ENCODE measurements at regions not wholly inside any gene's neighbourhood (a gene's known extent, or its start where the extent isn't known, plus 50 kb on each side); places are given as distances from the start of the nearest gene placed in this dataset.
"Not testable (repeated sequence)": the region's sequence is repeated elsewhere in the genome, so short reads cannot be mapped to it uniquely, and the experiment has no call there.

DNA sequence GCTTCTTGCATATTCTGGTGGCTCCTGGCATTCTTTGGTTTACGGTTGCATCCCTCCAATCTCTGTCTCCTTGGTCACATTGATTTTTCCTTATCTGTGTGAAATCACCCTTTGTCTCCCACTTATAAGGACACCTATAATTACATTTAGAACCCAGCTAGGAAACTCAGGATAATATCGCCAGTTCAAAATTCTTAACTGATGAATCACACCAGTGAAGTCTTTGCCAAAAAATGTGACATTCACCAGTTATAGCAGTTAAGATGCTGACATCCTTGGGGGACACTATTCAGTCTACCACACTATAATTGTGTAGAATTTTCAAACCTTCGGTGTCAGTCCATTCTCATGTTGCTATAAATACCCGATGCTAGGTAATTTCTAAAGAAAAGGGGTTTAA, 320.2 kb downstream of the TMX3 start:
- no peak for DNase-seq
- TF ChIP-seq, protein P1, sequence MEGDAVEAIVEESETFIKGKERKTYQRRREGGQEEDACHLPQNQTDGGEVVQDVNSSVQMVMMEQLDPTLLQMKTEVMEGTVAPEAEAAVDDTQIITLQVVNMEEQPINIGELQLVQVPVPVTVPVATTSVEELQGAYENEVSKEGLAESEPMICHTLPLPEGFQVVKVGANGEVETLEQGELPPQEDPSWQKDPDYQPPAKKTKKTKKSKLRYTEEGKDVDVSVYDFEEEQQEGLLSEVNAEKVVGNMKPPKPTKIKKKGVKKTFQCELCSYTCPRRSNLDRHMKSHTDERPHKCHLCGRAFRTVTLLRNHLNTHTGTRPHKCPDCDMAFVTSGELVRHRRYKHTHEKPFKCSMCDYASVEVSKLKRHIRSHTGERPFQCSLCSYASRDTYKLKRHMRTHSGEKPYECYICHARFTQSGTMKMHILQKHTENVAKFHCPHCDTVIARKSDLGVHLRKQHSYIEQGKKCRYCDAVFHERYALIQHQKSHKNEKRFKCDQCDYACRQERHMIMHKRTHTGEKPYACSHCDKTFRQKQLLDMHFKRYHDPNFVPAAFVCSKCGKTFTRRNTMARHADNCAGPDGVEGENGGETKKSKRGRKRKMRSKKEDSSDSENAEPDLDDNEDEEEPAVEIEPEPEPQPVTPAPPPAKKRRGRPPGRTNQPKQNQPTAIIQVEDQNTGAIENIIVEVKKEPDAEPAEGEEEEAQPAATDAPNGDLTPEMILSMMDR (IDR thresholded peaks at IDR 0.05; ENCODE audit: borderline replicate concordance): no peak
- intact Hi-C loops (cut with micrococcal nuclease): no loop called here
- H3K27me3 ChIP-seq (ENCODE audit: low read depth): no peaks in the 10 kb centered on the region
- H3K36me3 ChIP-seq: no peaks in the 10 kb centered on the region
- H3K4me3 ChIP-seq: no peak overlapping the region
- no peak overlapping the region for H3K27ac ChIP-seq (replicated peaks)
- no peaks in the 10 kb centered on the region for H3K9me3 ChIP-seq (replicated peaks)
- no peaks in the 10 kb centered on the region for H3K4me1 ChIP-seq

DNA sequence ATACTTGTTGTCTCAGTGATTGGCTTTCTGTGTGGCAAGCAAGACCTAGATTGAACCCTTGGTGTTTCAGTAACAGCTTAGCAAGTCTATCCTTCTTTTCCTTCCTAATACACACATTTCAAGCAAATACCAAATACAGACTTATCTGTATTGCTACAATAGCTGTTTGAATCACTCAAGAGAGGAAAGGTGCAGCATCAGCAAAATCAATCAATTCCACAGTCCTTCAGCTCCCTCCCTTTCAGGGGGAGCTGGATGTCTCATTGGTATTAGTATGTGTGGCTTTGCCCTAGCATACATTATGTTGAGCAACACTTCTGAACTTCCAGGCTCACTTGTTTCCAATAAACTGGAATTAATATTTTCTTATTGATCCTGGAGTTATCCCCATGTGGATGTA, 323.1 kb downstream of the TMX3 start:
- DNase-seq: no peak
- no peak overlapping the region for H3K4me3 ChIP-seq

GRCh38 chr18:68387246-68387645, 327.7 kb downstream of the TMX3 start:
- H3K27ac ChIP-seq (replicated peaks): no peak overlapping the region
- no peak for DNase-seq
- H3K9me3 ChIP-seq (replicated peaks): no peaks in the 10 kb centered on the region
- no peak overlapping the region for H3K4me3 ChIP-seq
- intact Hi-C loops (cut with micrococcal nuclease): no loop called here
- H3K36me3 ChIP-seq: no peaks in the 10 kb centered on the region
- no peaks in the 10 kb centered on the region for H3K4me1 ChIP-seq
- TF ChIP-seq, protein P1 (IDR thresholded peaks at IDR 0.05; ENCODE audit: borderline replicate concordance): no peak
- no peaks in the 10 kb centered on the region for H3K27me3 ChIP-seq (ENCODE audit: low read depth)

More for the DNA sequence above, 323.1 kb downstream of the TMX3 start:
- Histone ChIP-seq H3K9me3 (replicated peaks) (no peaks in the 10 kb centered on the region), H3K27ac (replicated peaks) (no peak overlapping the region), H3K4me1 (no peaks in the 10 kb centered on the region), H3K36me3 (no peaks in the 10 kb centered on the region), H3K27me3 (ENCODE audit: low read depth) (no peaks in the 10 kb centered on the region)
- TF ChIP-seq, protein P1 (IDR thresholded peaks at IDR 0.05; ENCODE audit: borderline replicate concordance): no peak
- intact Hi-C loops (cut with micrococcal nuclease): no loop called here

GRCh38 chr18:68383979-68384378, 330.9 kb downstream of the TMX3 start:
- DNase-seq; H3K27me3 ChIP-seq (ENCODE audit: low read depth); H3K27ac ChIP-seq (replicated peaks); H3K36me3 ChIP-seq; intact Hi-C loops (cut with micrococcal nuclease); H3K4me3 ChIP-seq; H3K4me1 ChIP-seq: not testable (repeated sequence)
- H3K9me3 ChIP-seq (replicated peaks): peaks cover 12% of the 10 kb centered on the region

- no peak overlapping the region for H3K4me3 ChIP-seq
- H3K36me3 ChIP-seq: no peaks in the 10 kb centered on the region
- intact Hi-C loops (cut with micrococcal nuclease): no loop called here
- H3K9me3 ChIP-seq (replicated peaks): peaks cover 12% of the 10 kb centered on the region
- H3K27ac ChIP-seq (replicated peaks): no peak overlapping the region
- no peaks in the 10 kb centered on the region for H3K27me3 ChIP-seq (ENCODE audit: low read depth)
- DNase-seq: no peak
- H3K4me1 ChIP-seq: no peaks in the 10 kb centered on the region
- TF ChIP-seq, protein P1 (IDR thresholded peaks at IDR 0.05; ENCODE audit: borderline replicate concordance): no peak
Measured at GRCh38 chr18:68376926-68377325, 338.0 kb downstream of the TMX3 start.

DNA sequence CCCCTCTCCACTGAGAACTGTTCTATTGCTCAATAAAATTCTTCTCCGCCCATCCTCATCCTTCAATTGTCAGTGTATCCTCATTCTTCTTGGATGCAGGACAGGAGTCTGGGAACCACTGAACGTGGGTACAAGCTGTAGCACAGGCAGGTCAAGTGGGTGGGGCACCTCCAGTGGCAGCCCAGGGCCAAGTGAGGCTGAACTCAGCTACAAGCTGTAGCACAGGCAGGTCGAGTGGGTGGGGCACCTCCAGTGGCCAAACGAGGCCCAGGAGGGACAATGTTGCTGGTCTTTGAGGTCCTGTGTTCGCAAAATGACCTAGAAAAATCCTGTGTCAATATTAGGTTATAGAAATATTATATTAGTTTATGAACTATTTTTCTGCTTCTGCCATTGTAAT, 352.0 kb downstream of the TMX3 start:
- intact Hi-C loops (cut with micrococcal nuclease): no loop called here
- TF ChIP-seq, protein P1 (IDR thresholded peaks at IDR 0.05; ENCODE audit: borderline replicate concordance): no peak
- no peak overlapping the region for H3K27ac ChIP-seq (replicated peaks)
- H3K36me3 ChIP-seq: no peaks in the 10 kb centered on the region
- H3K4me3 ChIP-seq: no peak overlapping the region
- no peaks in the 10 kb centered on the region for H3K27me3 ChIP-seq (ENCODE audit: low read depth)
- peaks cover 5% of the 10 kb centered on the region for H3K9me3 ChIP-seq (replicated peaks)
- H3K4me1 ChIP-seq: no peaks in the 10 kb centered on the region
- DNase-seq: no peak
